HG03196 (cell line): ENCODE measurements at regions not wholly inside any gene's neighbourhood (a gene's known extent, or its start where the extent isn't known, plus 50 kb on each side); places are given as distances from the start of the nearest gene placed in this dataset.
"Not testable (repeated sequence)": the region's sequence is repeated elsewhere in the genome, so short reads cannot be mapped to it uniquely, and the experiment has no call there.

Experiments used
- ATAC-seq: cut with Tn5 transposase; IDR thresholded peaks from one replicate; pipeline ENCODE4 v1.9.1; 2021; ENCODE audit not compliant: unreplicated experiment

DNA sequence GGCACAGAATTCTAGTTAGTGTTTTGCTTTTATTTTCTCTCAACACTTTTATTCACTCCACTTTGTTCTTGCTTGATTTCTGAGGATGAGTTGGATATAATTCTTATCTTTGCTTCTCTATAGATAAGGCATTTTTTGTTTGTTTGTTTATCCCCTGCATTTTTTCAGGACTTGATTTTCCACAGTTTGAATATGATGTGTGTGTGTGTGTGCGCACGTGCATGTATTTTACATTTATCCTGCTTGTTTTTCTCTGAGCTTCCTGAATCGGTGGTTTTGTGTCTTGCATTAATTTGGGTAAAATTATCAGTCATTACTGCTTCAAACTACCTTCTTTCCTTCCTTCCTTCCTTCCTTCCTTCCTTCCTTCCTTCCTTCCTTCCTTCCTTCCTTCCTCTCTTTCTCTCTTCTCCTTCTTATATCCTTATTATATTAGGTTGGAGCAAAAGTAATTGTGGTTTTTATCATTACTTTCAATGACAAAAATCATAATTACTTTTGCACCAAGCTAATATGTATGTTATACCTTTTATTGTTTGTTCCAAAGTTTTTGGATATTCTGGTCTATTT lies 679.9 kb upstream of the RAG2 start:
- ATAC-seq = no peak

- no peak for ATAC-seq
Observed at GRCh38 chr11:37264783-37265182, 666.7 kb upstream of the RAG2 start.

- ATAC-seq = no peak
Observed at GRCh38 chr11:37264060-37264459, 666.0 kb upstream of the RAG2 start.

DNA sequence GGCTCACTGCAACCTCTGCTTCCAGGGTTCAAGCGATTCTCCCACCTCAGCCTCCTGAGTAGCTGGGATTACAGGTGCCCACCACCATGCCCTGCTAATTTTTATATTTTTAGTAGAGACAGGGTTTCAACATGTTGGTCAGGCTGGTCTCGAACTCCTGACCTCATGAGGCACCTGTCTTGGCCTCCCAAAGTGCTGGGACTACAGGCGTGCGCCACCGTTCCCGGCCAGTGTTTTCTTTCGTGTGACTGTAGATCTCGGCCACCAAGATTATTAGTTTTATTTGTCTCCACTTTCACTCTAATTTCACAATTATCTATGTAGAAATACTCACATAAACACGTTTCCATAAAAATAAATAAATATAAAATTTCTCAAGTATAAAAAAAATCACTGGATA lies 665.4 kb upstream of the RAG2 start:
- not testable (repeated sequence) for ATAC-seq

- ATAC-seq = no peak
Observed at GRCh38 chr11:37259734-37260133, 661.7 kb upstream of the RAG2 start.

DNA sequence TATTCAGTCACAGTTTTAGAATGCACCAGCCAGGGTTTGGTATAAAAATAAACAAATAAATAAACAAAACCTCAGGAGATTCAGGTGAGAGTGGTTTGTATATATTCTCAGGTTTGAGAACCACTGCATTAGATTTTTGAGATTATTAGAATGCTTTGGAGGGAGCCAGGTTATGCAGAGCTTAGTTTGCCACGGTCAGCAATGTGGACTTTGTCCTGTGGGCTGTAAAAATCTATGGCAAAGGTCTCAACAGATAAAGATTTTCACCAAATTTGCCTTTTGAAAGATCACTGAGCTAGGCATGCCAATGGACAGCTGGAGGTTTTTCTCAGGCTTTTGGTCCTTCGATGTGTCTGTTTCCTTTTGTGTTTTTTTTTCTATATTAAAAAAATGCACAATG lies 650.1 kb upstream of the RAG2 start:
- ATAC-seq = no peak

- ATAC-seq = not testable (repeated sequence)
Observed at GRCh38 chr11:37246092-37246491, 648.1 kb upstream of the RAG2 start.

- no peak for ATAC-seq
Observed at GRCh38 chr11:37230865-37231264, 632.8 kb upstream of the RAG2 start.

DNA sequence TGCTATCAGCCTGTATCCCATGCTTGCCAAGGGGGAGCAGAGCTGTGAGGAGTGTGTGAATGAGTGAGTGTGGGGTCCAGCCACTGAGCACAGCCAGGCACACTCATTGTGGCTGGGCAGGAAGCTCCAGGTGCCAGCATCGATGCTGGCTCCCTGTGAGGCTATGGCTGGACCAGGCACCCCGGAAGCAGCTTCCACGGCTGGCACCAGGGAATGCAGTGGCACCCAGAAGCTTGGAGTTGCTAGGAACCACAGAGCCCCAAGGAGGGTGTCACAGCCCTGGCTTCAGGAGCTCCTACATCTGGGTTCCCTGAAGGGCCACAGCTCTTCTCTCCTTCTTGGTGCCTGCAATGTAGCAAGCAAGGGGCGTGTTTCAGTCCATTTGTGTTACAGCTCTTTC lies 625.9 kb upstream of the RAG2 start:
- ATAC-seq = no peak

GRCh38 chr11:37203006-37203405 lies 605.0 kb upstream of the RAG2 start:
- no peak for ATAC-seq

GRCh38 chr11:37199082-37199481 lies 601.0 kb upstream of the RAG2 start:
- no peak for ATAC-seq

GRCh38 chr11:37184326-37184725 lies 586.3 kb upstream of the RAG2 start:
- ATAC-seq = no peak

- ATAC-seq = no peak
Observed at GRCh38 chr11:37182031-37182430, 584.0 kb upstream of the RAG2 start.

GRCh38 chr11:37177721-37178120 lies 579.7 kb upstream of the RAG2 start:
- ATAC-seq = no peak

GRCh38 chr11:37171451-37171850 lies 573.4 kb upstream of the RAG2 start:
- no peak for ATAC-seq

DNA sequence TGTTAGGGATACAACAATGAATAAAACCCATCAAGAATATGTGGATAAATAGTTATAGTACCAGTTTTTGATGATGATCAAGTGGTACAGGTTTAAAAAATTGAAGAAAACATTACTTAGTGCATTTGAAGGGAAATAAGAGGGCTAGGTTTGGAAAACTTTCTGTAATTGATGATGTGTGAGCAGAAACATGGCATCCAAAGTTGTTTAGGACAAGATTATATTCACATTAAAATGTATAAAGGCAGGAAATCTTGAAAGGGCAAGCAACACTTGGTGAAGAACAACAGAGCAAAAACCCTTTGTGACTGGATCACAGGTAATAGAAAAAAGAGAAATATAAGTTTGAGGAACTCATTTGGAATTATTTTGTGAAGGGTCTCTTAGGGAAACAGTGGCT lies 572.3 kb upstream of the RAG2 start:
- ATAC-seq = no peak

DNA sequence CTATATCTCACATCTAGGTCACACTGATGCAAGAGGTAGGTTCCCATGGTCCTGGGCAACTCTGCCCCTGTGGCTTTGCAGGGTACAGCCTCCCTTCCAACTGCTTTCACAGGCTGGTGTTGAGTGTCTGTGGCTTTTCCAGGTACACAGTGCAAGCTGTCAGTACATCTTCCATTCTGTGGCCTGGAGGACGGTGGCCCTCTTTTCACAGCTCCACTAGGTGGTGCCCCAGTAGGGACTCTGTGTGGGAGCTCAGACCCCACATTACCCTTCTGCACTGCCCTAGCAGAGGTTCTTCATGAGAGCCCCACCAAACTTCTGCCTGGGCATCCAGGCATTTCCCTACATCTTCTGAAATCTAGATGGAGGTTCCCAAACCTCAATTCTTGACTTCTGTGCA lies 547.4 kb upstream of the RAG2 start:
- ATAC-seq = not testable (repeated sequence)

DNA sequence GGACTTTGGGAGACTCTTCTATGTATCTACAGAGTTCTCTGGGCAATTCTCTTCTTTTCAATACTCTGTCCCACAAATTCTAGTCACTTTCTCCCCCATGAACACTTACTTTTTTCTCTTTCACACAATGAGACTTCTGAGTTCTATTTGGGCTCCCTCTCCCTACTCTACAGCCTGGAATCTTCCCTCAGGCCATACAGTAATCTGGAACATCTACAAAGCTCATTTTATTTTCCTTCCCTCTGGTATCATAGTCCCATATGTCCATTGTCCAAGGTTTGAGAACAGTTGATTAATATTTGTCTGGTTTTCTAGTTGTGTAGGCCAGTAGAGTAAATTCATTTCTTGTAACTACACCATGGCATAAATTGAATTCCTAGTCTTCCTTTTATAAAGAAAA lies 544.6 kb upstream of the RAG2 start:
- no peak for ATAC-seq

GRCh38 chr11:37141707-37142106 lies 543.7 kb upstream of the RAG2 start:
- no peak for ATAC-seq

GRCh38 chr11:37135606-37136005 lies 537.6 kb upstream of the RAG2 start:
- ATAC-seq = not testable (repeated sequence)

GRCh38 chr11:37134637-37135036 lies 536.6 kb upstream of the RAG2 start:
- ATAC-seq = no peak

DNA sequence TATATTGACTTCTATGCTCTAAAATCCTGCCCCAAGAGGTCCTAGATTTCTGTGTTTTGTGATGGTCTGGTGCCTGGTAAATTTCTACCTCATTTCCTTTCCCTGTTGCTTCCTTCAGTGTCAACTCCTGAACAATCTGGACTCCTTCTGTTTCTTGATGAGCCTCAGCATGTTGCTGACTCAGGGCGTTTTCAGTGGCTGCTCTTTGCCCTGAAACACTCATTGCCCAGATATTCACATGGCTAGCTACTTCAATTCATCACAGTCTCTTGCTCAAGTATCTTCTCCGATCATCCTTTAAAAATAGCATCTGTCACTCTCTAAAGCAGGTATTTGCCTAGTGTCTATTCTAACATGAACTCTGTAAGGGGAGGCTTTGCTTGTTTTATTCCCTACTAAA lies 526.3 kb upstream of the RAG2 start:
- no peak for ATAC-seq

DNA sequence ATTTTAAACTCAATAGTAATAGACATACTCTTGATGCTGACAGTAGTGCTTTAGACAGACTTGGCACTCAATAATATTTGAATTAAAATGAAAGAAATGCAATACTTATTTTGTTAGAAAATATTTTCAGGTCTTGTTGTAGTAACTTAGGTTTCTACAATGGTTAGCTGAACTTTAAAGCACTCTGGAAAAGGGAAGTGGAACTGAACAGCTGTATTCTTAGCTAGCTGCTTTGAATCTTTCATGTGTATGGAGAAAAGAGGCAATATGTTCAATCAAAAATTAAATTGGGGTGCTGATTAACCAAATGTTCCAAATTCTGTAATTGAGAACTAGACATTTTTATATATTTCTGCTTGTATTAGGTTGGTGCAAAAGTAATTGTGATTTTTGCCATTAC lies 517.9 kb upstream of the RAG2 start:
- no peak for ATAC-seq

DNA sequence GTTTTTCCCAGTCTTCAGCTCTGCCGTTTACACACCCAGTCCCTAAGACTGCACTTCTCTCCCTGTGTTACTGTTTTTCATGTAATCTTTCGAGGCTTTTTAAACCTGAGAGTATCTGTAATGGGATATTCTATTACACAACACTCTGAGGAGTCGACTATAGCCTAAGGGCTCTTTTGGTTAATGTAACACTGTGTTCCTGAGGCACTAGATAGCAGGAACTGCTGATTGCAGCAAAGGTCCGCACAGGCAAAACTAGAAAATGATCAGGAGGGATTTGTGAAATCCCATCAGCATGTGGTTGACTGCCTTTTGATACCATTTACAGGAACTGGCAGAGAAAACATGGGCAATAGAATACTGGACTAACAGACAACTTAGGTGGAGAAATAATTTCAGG lies 512.3 kb upstream of the RAG2 start:
- no peak for ATAC-seq
